Neuronal stem cell (in vitro differentiated cells): ENCODE measurements at regions not wholly inside any gene's neighbourhood (a gene's known extent, or its start where the extent isn't known, plus 50 kb on each side); places are given as distances from the start of the nearest gene placed in this dataset.

Source experiments
- DNase-seq: peaks from one replicate; pipeline ENCODE4 v3.0.0-alpha.2; 2013; ENCODE audit warnings: low spot score
- H2AFZ ChIP-seq: one replicate; pipeline ENCODE4 v1.6.1; 2013; ENCODE audit warnings: mild to moderate bottlenecking, low read length, inconsistent platforms
- H2AK5ac ChIP-seq: 2 replicates; pipeline ENCODE4 v1.6.1; 2013; ENCODE audit warnings: low read depth, mild to moderate bottlenecking, inconsistent platforms, low read length, moderate library complexity, mixed read lengths
- H2BK120ac ChIP-seq: 2 replicates; pipeline ENCODE4 v1.6.1; 2013; ENCODE audit warnings: low read depth, mild to moderate bottlenecking, inconsistent platforms, low read length, moderate library complexity, mixed read lengths
- H2BK12ac ChIP-seq: one replicate; pipeline ENCODE4 v1.6.1; 2013; ENCODE audit warnings: low read length, inconsistent platforms
- H2BK15ac ChIP-seq: 2 replicates; pipeline ENCODE4 v1.6.1; 2013; ENCODE audit warnings: mild to moderate bottlenecking, low read length, inconsistent platforms, mixed read lengths
- H2BK5ac ChIP-seq: one replicate; pipeline ENCODE4 v1.6.1; 2013; ENCODE audit warnings: inconsistent platforms, mild to moderate bottlenecking, low read length, moderate library complexity
- H3K14ac ChIP-seq: one replicate; pipeline ENCODE4 v1.6.1; 2013; ENCODE audit warnings: low read length, inconsistent platforms
- H3K18ac ChIP-seq: 2 replicates; pipeline ENCODE4 v1.6.1; 2013; ENCODE audit warnings: low read length, inconsistent platforms
- H3K23ac ChIP-seq: 2 replicates; pipeline ENCODE4 v1.6.1; 2013; ENCODE audit warnings: low read depth, mild to moderate bottlenecking, mixed read lengths, low read length, inconsistent platforms; ENCODE audit not compliant: poor library complexity
- H3K27ac ChIP-seq: replicated peaks from 3 replicates; pipeline ENCODE4 v1.5.1; 2013; ENCODE audit warnings: low read length, inconsistent platforms
- H3K27me3 ChIP-seq, 3 experiments: 2 replicates each; pipeline ENCODE4 v1.6.1; 2013; ENCODE audit warnings: low read length in 3 of 3, mild to moderate bottlenecking in 2 of 3, inconsistent platforms in 1 of 3, low read depth in 1 of 3, mixed read lengths in 1 of 3, moderate library complexity in 1 of 3; ENCODE audit not compliant: control insufficient read depth in 3 of 3, insufficient read depth in 3 of 3
- H3K36me3 ChIP-seq, 2 donors: replicated peaks in 1 of 2; 2 replicates each; pipeline ENCODE4 v1.6.1; 2013; ENCODE audit warnings: low read length in 2 of 2; ENCODE audit not compliant: control insufficient read depth in 2 of 2, insufficient read depth in 2 of 2
- H3K4ac ChIP-seq: 2 replicates; pipeline ENCODE4 v1.6.1; 2013; ENCODE audit warnings: inconsistent platforms, mild to moderate bottlenecking, low read length, moderate library complexity
- H3K4me1 ChIP-seq, 2 donors: 1 replicate in 1 of 2; 2 replicates in 1 of 2; pipeline ENCODE4 v1.6.1; 2013; ENCODE audit warnings: low read length in 2 of 2, low read depth in 1 of 2; ENCODE audit not compliant: control insufficient read depth in 2 of 2, insufficient read depth in 1 of 2
- H3K4me2 ChIP-seq: one replicate; pipeline ENCODE4 v1.6.1; 2013; ENCODE audit warnings: mild to moderate bottlenecking, low read length, inconsistent platforms; ENCODE audit not compliant: insufficient read depth, poor library complexity, severe bottlenecking
- H3K4me3 ChIP-seq, 2 donors: 2 replicates each; pipeline ENCODE4 v1.5.1; 2013; ENCODE audit warnings: low read length in 2 of 2, mild to moderate bottlenecking in 2 of 2, inconsistent platforms in 1 of 2, moderate library complexity in 1 of 2
- H3K79me1 ChIP-seq: one replicate; pipeline ENCODE4 v1.6.1; 2013; ENCODE audit warnings: low read depth, mild to moderate bottlenecking, inconsistent platforms, low read length, moderate library complexity
- H3K9ac ChIP-seq: one replicate; pipeline ENCODE4 v1.6.1; 2013; ENCODE audit warnings: mild to moderate bottlenecking, low read depth, low read length, inconsistent platforms; ENCODE audit not compliant: poor library complexity
- H3K9me3 ChIP-seq, 2 donors: replicated peaks in 1 of 2; 2 replicates each; pipeline versions ENCODE3 to v1.6.1; 2013; ENCODE audit warnings: low read length in 2 of 2, mild to moderate bottlenecking in 2 of 2, inconsistent platforms in 1 of 2, low read depth in 1 of 2, mixed read lengths in 1 of 2, moderate library complexity in 1 of 2; ENCODE audit not compliant: control insufficient read depth in 2 of 2, insufficient read depth in 1 of 2
- H4K8ac ChIP-seq: one replicate; pipeline ENCODE4 v1.6.1; 2013; ENCODE audit warnings: low read depth, mild to moderate bottlenecking, inconsistent platforms, low read length, moderate library complexity
- H4K91ac ChIP-seq: one replicate; pipeline ENCODE4 v1.6.1; 2013; ENCODE audit warnings: low read length, low read depth, mild to moderate bottlenecking, inconsistent platforms; ENCODE audit not compliant: poor library complexity
- WGBS, 2 donors: extraction: QIAGEN DNeasy Blood & Tissue Kit; methylation state at CpG; one replicate each; pipeline ENCODE4 v1.1.7; 2013; ENCODE audit warnings: missing lambda C conversion rate in 2 of 2, mixed read lengths in 1 of 2; ENCODE audit not compliant: insufficient read length in 2 of 2, insufficient replicate concordance in 1 of 2; ENCODE audit errors: extremely low coverage in 2 of 2; 5-methylcytosine and 5-hydroxymethylcytosine counted together

GRCh38 chr12:4822572-4822971, 87.1 kb upstream of the KCNA1 start:
- Histone ChIP-seq H3K36me3 (no peaks in the 10 kb centered on the region), H2BK5ac (no peak overlapping the region), H3K18ac (no peak overlapping the region), H2AK5ac (no peak overlapping the region), H3K9me3 (no peaks in the 10 kb centered on the region), H3K9ac (no peak overlapping the region), H3K4me3 (no peak overlapping the region), H2AFZ (no peak overlapping the region), H2BK12ac (no peak overlapping the region), H3K27ac (no peak overlapping the region), H3K23ac (no peak overlapping the region), H4K91ac (no peak overlapping the region), H3K14ac (no peak overlapping the region), H3K4ac (no peak overlapping the region), H3K4me2 (no peak overlapping the region), H3K27me3 (no peaks in the 10 kb centered on the region), H4K8ac (no peak overlapping the region), H3K79me1 (no peaks in the 10 kb centered on the region), H3K4me1 (peaks cover 5 to 10% of the 10 kb centered on the region in 2 donors), H2BK120ac (no peak overlapping the region), H2BK15ac (no peak overlapping the region)
- DNase-seq, result no peak
- no CpG with 5 or more reads among the region's 11 CpGs for WGBS, 2 donors

GRCh38 chr12:4824380-4824779, 85.3 kb upstream of the KCNA1 start:
- Histone ChIP-seq H3K27ac (no peak overlapping the region), H3K14ac (no peak overlapping the region), H2BK5ac (no peak overlapping the region), H3K36me3 (no peaks in the 10 kb centered on the region), H3K9ac (no peak overlapping the region), H2BK15ac (no peak overlapping the region), H2BK12ac (no peak overlapping the region), H4K91ac (no peak overlapping the region), H3K18ac (no peak overlapping the region), H3K4me3 (no peak overlapping the region), H3K9me3 (no peaks in the 10 kb centered on the region), H3K4me2 (no peak overlapping the region), H3K27me3 (no peaks in the 10 kb centered on the region), H2BK120ac (no peak overlapping the region), H3K4me1 (no peaks in the 10 kb centered on the region), H3K23ac (no peak overlapping the region), H2AK5ac (no peak overlapping the region), H4K8ac (no peak overlapping the region), H3K79me1 (no peaks in the 10 kb centered on the region), H3K4ac (no peak overlapping the region), H2AFZ (no peak overlapping the region)
- DNase-seq, result no peak
- no CpG with 5 or more reads among the region's 8 CpGs for WGBS, 2 donors

- no CpG with 5 or more reads among the region's 4 CpGs for WGBS, 2 donors
- H2BK12ac ChIP-seq, result no peak overlapping the region
- H3K23ac ChIP-seq, result no peak overlapping the region
- no peak overlapping the region for H2AK5ac ChIP-seq
- H3K4me2 ChIP-seq, result no peak overlapping the region
- H2BK120ac ChIP-seq, result no peak overlapping the region
- no peak overlapping the region for H2AFZ ChIP-seq
- H3K27me3 ChIP-seq, result no peaks in the 10 kb centered on the region
- H2BK5ac ChIP-seq, result no peak overlapping the region
- no peak overlapping the region for H2BK15ac ChIP-seq
- H3K79me1 ChIP-seq, result no peaks in the 10 kb centered on the region
- H3K9me3 ChIP-seq, result no peaks in the 10 kb centered on the region
- H3K18ac ChIP-seq, result no peak overlapping the region
- no peak overlapping the region for H3K4ac ChIP-seq
- H3K14ac ChIP-seq, result no peak overlapping the region
- H3K36me3 ChIP-seq, result no peaks in the 10 kb centered on the region
- H3K27ac ChIP-seq, result no peak overlapping the region
- H3K4me1 ChIP-seq, result no peaks in the 10 kb centered on the region
- H4K8ac ChIP-seq, result no peak overlapping the region
- H3K4me3 ChIP-seq, result no peak overlapping the region
- H3K9ac ChIP-seq, result no peak overlapping the region
- no peak overlapping the region for H4K91ac ChIP-seq
- no peak for DNase-seq
These were observed 84.5 kb upstream of the KCNA1 start for GRCh38 chr12:4825011-4825858.

- Histone ChIP-seq H3K4me1 (peaks cover 0 to 1% of the 10 kb centered on the region in 2 donors), H4K8ac (no peak overlapping the region), H3K18ac (no peak overlapping the region), H2BK15ac (no peak overlapping the region), H3K79me1 (no peaks in the 10 kb centered on the region), H3K9ac (no peak overlapping the region), H2AK5ac (no peak overlapping the region), H2AFZ (no peak overlapping the region), H2BK12ac (no peak overlapping the region), H3K4ac (no peak overlapping the region), H3K4me2 (no peak overlapping the region), H3K36me3 (no peaks in the 10 kb centered on the region), H2BK5ac (no peak overlapping the region), H2BK120ac (no peak overlapping the region), H3K27me3 (no peaks in the 10 kb centered on the region), H3K4me3 (no peak overlapping the region), H3K23ac (no peak overlapping the region), H3K9me3 (no peaks in the 10 kb centered on the region), H3K14ac (no peak overlapping the region), H4K91ac (no peak overlapping the region), H3K27ac (no peak overlapping the region)
- 80% methylated on average over 2 of the region's 5 CpGs; no CpG with 5 or more reads in 1 of the 2 donors for WGBS, 2 donors
- DNase-seq, result no peak
These were observed 82.8 kb upstream of the KCNA1 start for GRCh38 chr12:4826909-4827308.
